Ishikawa (cell line): ENCODE measurements at regions not wholly inside any gene's neighbourhood (a gene's known extent, or its start where the extent isn't known, plus 50 kb on each side); places are given as distances from the start of the nearest gene placed in this dataset.

Experiments used
- CEBPB ChIP-seq: IDR thresholded peaks from 2 replicates; pipeline ENCODE4 v1.6.1; 2012
- EP300 ChIP-seq: IDR thresholded peaks from 2 replicates; pipeline ENCODE4 v1.6.1; 2012; ENCODE audit warnings: borderline replicate concordance
- RAD21 ChIP-seq: IDR thresholded peaks from 2 replicates; pipeline ENCODE4 v1.6.1; 2012; ENCODE audit warnings: low read depth
- REST ChIP-seq: IDR thresholded peaks from 2 replicates; pipeline ENCODE4 v1.6.1; 2012; ENCODE audit warnings: low read depth, mild to moderate bottlenecking
- TCF12 ChIP-seq: IDR thresholded peaks from 2 replicates; pipeline ENCODE4 v1.6.1; 2012; ENCODE audit warnings: low read depth
- TEAD4 ChIP-seq: IDR thresholded peaks from 2 replicates; pipeline ENCODE4 v1.6.1; 2012
- YY1 ChIP-seq: IDR thresholded peaks from 2 replicates; pipeline ENCODE4 v1.6.1; 2012; ENCODE audit warnings: low read depth
- ZBTB7A ChIP-seq: IDR thresholded peaks from 2 replicates; pipeline ENCODE4 v1.6.1; 2012; ENCODE audit warnings: low read depth

DNA sequence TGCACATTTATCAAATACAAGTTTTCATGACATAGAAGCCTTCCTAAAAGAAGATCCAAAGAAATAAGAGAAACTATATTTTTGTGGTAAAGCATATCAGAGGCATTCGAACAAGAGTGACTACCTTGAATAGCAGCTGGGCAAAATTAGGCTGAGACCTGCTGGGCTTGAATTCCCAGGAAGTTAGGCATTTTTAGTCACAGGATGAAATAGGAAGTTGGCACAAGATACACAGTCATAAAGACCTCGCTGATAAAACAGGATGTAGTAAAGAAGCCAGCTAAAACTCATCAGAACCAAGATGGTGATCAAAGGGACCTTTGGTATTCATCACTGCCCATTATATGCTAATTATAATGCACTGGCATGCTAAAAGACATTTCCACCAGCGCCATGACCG is 1302.3 kb upstream of the NRXN1 start:
- TF ChIP-seq EP300 (no peak), TEAD4 (no peak), TCF12 (no peak), RAD21 (no peak), YY1 (no peak), CEBPB (no peak), ZBTB7A (no peak), REST (no peak)
